Heart left ventricle (tissue), 16 donors: ENCODE measurements at regions not wholly inside any gene's neighbourhood (a gene's known extent, or its start where the extent isn't known, plus 50 kb on each side); places are given as distances from the start of the nearest gene placed in this dataset.
"Not testable (repeated sequence)": the region's sequence is repeated elsewhere in the genome, so short reads cannot be mapped to it uniquely, and the experiment has no call there.

ENCODE experiments used
- ATAC-seq, 4 donors: fragments of 200-7000 bp; cut with Tn5 transposase; one replicate each; pipeline ENCODE4 v1.9.1; 2020 to 2022; ENCODE audit warnings: moderate library complexity in 4 of 4, mild to moderate bottlenecking in 3 of 4, moderate number of reproducible peaks in 1 of 4
- DNase-seq, 5 donors: peaks; one replicate each; pipeline ENCODE4 v3.0.0-alpha.2; 2020
- H3K27ac ChIP-seq, 12 donors: fragments of 200-600 bp; sonication (generic) in 4 of 12; one replicate each; pipeline versions ENCODE4 v1.5.0 to v1.8.0; 2016 to 2022; ENCODE audit warnings: mild to moderate bottlenecking in 2 of 12
- H3K27me3 ChIP-seq, 9 donors: fragments of 200-600 bp; sonication (generic) in 2 of 9; one replicate each; pipeline versions ENCODE4 v1.5.1 to v1.8.0; 2016 to 2022; ENCODE audit warnings: mild to moderate bottlenecking in 3 of 9
- H3K36me3 ChIP-seq, 9 donors: fragments of 200-600 bp; sonication (generic) in 2 of 9; one replicate each; pipeline versions ENCODE4 v1.5.0 to v1.8.0; 2018 to 2022; ENCODE audit warnings: mild to moderate bottlenecking in 2 of 9
- H3K4me1 ChIP-seq, 12 donors: fragments of 200-600 bp; sonication (generic) in 4 of 12; one replicate each; pipeline versions ENCODE4 v1.5.0 to v1.8.0; 2016 to 2022; ENCODE audit warnings: mild to moderate bottlenecking in 3 of 12
- H3K4me3 ChIP-seq, 12 donors: fragments of 200-600 bp; sonication (generic) in 4 of 12; one replicate each; pipeline versions ENCODE4 v1.5.0 to v1.8.0; 2017 to 2022; ENCODE audit warnings: mild to moderate bottlenecking in 9 of 12, moderate library complexity in 4 of 12
- H3K9me3 ChIP-seq, 12 donors: fragments of 200-600 bp; sonication (generic) in 4 of 12; one replicate each; pipeline versions ENCODE4 v1.5.0 to v1.8.0; 2016 to 2022; ENCODE audit warnings: mild to moderate bottlenecking in 1 of 12
- POLR2A ChIP-seq, 2 donors: fragments of 450-650 bp; IDR thresholded peaks; one replicate each; pipeline ENCODE4 v1.6.1; 2017; ENCODE audit warnings: antibody characterized with exemption in 2 of 2, mild to moderate bottlenecking in 2 of 2, moderate library complexity in 2 of 2
- WGBS, 4 donors: extraction: QIAGEN DNeasy Blood & Tissue Kit in 2 of 4; methylation state at CpG; one replicate each; pipeline versions ENCODE4 v1.1.5 to v1.1.7; 2013 to 2018; 5-methylcytosine and 5-hydroxymethylcytosine counted together
- intact Hi-C, 10 donors: fragments of 100-400 bp; cut with DNase I; formaldehyde crosslinking; loops; one replicate each; pipeline versions ENCODE4 v1.11.1 to v1.14.2; 2022
- TF ChIP-seq, protein P1 (sequence below), 12 donors: fragments of 200-600 bp; sonication (generic) in 4 of 12; IDR thresholded peaks; one replicate each; pipeline versions ENCODE4 v1.5.0 to v1.8.0; 2018 to 2022; ENCODE audit warnings: antibody characterized with exemption in 12 of 12, mild to moderate bottlenecking in 5 of 12
- donor health status: ischemic (EF 13 %, LVEDD 7.1; RV severe dilation, severe dysfunction).
- donor health status: healthy with polysubstance abuse.
- donor health status: DM: no; HTN: yes; CAD: no.
- donor health status: DM: no; HTN: no; CAD: no.
- donor health status: ischemic (EF 25% LVEDD 6.9; RV normal size, moderate dysfunction).
- donor health status: ischemic (EF 25% LVEDD 5.7; RV mildly dilated, moderate dysfunction).
- donor health status: healthy.
- donor health status: DM: yes; HTN: yes; CAD: no.
- donor health status: ischemic (EF 35%, LVEDD 5.7; RV mildly dilated, moderate dysfunction).
- donor health status: nonischemic (EF 11% LVEDD 7.7; RV severe dilation, severe dysfunction).
- donor health status: DM: yes; HTN: yes; CAD: no.
- donor health status: PGD.
- donor health status: ischemic (EF 29% LVEDD 5.4; RV normal size, mild dysfunction).
- donor health status: nonischemic (EF 23%, LVEDD 6.1; RV moderate dilation, normal function).

DNA sequence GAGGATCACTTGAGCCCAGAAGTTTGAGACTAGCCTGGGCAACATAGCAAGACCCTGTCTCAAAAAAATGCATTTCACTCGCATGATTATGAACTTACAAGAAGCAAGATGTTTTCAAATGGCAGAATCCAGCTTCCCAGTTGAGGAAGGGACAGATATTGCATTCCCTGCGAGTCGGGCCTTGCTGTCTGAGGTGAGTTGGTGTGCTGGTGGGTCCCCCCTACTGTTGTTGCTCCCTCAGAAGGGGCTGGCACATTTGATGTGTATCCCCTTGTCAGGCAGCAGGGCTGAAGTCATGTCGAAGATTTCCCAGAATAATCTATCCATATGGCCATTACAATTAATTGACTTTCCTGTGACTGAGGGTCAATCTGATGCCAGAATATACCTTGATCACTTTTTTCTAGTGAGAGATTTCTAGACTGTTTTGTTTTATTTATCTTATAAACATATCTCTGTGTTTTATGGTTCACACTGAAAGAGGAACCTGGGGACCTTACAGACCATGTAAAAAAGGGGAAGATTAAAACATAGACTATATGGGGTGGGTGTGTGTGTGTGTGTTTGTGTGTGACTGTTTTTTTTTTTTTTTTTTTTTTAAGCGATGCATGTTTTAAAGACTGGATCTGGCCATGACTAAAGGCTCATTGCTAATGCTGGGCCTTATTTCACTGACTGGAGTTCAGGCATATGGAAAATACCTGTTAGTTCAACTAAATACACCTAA lies 112.1 kb upstream of the MRPS22 start:
- no peak for TF ChIP-seq POLR2A (IDR thresholded peaks at IDR 0.05)
- TF ChIP-seq, protein P1, sequence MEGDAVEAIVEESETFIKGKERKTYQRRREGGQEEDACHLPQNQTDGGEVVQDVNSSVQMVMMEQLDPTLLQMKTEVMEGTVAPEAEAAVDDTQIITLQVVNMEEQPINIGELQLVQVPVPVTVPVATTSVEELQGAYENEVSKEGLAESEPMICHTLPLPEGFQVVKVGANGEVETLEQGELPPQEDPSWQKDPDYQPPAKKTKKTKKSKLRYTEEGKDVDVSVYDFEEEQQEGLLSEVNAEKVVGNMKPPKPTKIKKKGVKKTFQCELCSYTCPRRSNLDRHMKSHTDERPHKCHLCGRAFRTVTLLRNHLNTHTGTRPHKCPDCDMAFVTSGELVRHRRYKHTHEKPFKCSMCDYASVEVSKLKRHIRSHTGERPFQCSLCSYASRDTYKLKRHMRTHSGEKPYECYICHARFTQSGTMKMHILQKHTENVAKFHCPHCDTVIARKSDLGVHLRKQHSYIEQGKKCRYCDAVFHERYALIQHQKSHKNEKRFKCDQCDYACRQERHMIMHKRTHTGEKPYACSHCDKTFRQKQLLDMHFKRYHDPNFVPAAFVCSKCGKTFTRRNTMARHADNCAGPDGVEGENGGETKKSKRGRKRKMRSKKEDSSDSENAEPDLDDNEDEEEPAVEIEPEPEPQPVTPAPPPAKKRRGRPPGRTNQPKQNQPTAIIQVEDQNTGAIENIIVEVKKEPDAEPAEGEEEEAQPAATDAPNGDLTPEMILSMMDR (IDR thresholded peaks at IDR 0.05), result no peak
- Histone ChIP-seq H3K27me3 (no peaks in the 10 kb centered on the region), H3K36me3 (no peaks in the 10 kb centered on the region), H3K4me1 (peaks cover 0 to 7% (median 2%) of the 10 kb centered on the region in 12 donors), H3K27ac (no peak overlapping the region), H3K9me3 (no peaks in the 10 kb centered on the region), H3K4me3 (no peak overlapping the region)
- WGBS, 4 donors, result 85 to 92% (median 89%) methylated on average over 5 of the region's 5 CpGs
- DNase-seq (no peak), ATAC-seq (no peak)
- intact Hi-C loops, result no loop called here

DNA sequence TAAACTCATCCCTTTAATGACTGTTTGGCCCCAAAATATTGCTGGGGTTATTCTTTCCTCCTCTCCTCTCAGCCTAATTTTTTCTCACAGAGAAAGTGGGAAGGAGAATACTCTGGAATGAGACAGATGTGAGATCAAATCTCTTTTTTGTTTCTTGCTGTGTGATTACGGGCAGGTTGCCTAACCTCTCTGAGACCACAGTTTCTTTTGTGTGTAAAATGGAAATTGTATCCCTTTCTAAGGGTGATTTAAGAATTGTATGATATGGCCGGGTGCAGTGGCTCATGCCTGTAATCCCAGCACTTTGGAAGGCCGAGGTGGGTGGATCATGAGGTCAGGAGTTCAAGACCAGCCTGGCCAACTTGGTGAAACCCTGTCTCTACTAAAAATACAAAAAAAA lies 111.5 kb upstream of the MRPS22 start:
- ATAC-seq, H3K9me3 ChIP-seq, H3K27me3 ChIP-seq, H3K36me3 ChIP-seq, H3K4me1 ChIP-seq, DNase-seq, intact Hi-C loops, H3K4me3 ChIP-seq, H3K27ac ChIP-seq: not testable (repeated sequence)
- 88 to 92% (median 89%) methylated on average over 3 of the region's 3 CpGs for WGBS, 4 donors

DNA sequence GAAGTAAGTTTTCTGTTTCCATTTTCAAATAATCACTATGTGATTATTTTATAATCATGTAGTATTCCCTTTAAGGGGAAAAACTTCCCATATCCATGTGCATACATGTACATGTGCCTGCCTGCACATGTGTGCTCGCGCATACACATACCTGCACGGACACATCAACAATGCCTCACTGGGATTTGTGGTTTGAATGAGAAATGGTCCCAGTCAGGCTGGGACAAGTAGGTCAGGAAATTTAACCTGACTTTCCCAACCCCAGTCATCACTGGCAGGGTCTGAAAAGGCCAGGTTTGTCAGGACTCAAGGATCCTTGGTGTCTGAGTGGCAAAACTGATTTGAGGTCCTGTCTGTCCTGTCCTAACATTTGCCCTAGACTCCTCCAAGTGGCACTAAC lies 109.3 kb upstream of the MRPS22 start:
- ATAC-seq (no peak), DNase-seq (no peak)
- no peak for TF ChIP-seq POLR2A (IDR thresholded peaks at IDR 0.05)
- TF ChIP-seq, protein P1 (IDR thresholded peaks at IDR 0.05), result no peak
- 65 to 96% (median 83%) methylated on average over 3 of the region's 3 CpGs for WGBS, 4 donors
- Histone ChIP-seq H3K4me3 (no peak overlapping the region), H3K9me3 (no peaks in the 10 kb centered on the region), H3K27ac (no peak overlapping the region), H3K36me3 (no peaks in the 10 kb centered on the region), H3K27me3 (peaks cover 0 to 3% (median 0%) of the 10 kb centered on the region in 9 donors), H3K4me1 (no peaks in the 10 kb centered on the region)
- intact Hi-C loops, result no loop called here

DNA sequence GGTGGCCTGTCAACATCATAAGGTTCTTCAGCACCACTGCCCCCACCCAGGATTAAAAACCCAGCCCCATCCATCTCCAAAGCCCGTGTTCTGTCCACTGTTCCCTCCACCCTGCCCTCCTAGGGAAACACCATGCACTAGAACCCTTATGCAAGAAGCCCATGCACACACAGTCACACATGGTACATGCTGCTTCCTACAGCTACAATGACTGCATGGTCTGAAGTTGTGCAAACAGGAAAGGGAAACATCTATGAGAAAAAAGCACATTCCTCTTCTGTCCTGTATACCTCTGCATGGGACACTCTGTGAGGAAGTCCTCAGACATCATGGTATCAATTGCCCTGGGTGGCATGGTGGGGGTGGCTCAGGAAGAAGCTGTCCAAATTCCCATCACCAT lies 108.6 kb upstream of the MRPS22 start:
- Histone ChIP-seq H3K27me3 (peaks cover 0 to 3% (median 0%) of the 10 kb centered on the region in 9 donors), H3K27ac (no peak overlapping the region), H3K36me3 (no peaks in the 10 kb centered on the region), H3K9me3 (no peaks in the 10 kb centered on the region), H3K4me1 (no peaks in the 10 kb centered on the region), H3K4me3 (no peak overlapping the region)
- 88 to 100% (median 93%) methylated on average over 1 of the region's 1 CpG for WGBS, 4 donors
- intact Hi-C loops, result no loop called here
- TF ChIP-seq, protein P1 (IDR thresholded peaks at IDR 0.05), result no peak
- no peak for TF ChIP-seq POLR2A (IDR thresholded peaks at IDR 0.05)
- DNase-seq (no peak), ATAC-seq (no peak)

DNA sequence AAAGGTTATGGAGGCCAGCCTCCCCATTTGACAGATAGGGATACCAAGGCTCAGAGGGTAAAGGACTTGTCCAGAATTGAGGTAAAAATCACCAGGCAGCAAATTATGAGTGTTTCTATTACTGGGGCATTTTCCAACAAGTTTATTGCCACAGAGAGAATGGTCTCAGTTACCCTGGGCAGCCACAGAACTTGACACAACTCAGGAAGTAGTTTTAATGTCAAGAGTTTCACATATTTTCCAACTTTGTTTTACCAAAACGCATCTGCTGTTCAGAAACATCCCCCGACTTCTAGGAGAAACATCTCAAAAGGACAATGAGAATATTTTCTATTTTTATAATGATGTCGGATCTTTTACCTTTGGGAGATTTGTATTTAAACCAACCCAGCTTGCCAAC lies 107.5 kb upstream of the MRPS22 start:
- Histone ChIP-seq H3K4me1 (no peaks in the 10 kb centered on the region), H3K36me3 (no peaks in the 10 kb centered on the region), H3K27me3 (peaks cover 0 to 6% (median 0%) of the 10 kb centered on the region in 9 donors), H3K9me3 (no peaks in the 10 kb centered on the region), H3K27ac (no peak overlapping the region), H3K4me3 (no peak overlapping the region)
- ATAC-seq, result no peak
- no peak for DNase-seq
- TF ChIP-seq, protein P1 (IDR thresholded peaks at IDR 0.05), result no peak
- no peak for TF ChIP-seq POLR2A (IDR thresholded peaks at IDR 0.05)
- 45 to 69% (median 49%) methylated on average over 3 of the region's 3 CpGs for WGBS, 4 donors
- intact Hi-C loops, result no loop called here
